GM18511 (cell line): ENCODE measurements at regions not wholly inside any gene's neighbourhood (a gene's known extent, or its start where the extent isn't known, plus 50 kb on each side); places are given as distances from the start of the nearest gene placed in this dataset.
"Not testable (repeated sequence)": the region's sequence is repeated elsewhere in the genome, so short reads cannot be mapped to it uniquely, and the experiment has no call there.

Experiments used
- ATAC-seq: cut with Tn5 transposase; IDR thresholded peaks from one replicate; pipeline ENCODE4 v1.9.1; 2021; ENCODE audit warnings: mild to moderate bottlenecking, moderate library complexity; ENCODE audit not compliant: unreplicated experiment

GRCh38 chr3:140752499-140752898, 74.6 kb downstream of the TRIM42 start:
- no peak for ATAC-seq

- ATAC-seq: peak; percentile 70
These were observed 76.2 kb downstream of the TRIM42 start for GRCh38 chr3:140753865-140754754.

GRCh38 chr3:140754936-140755335, 77.1 kb downstream of the TRIM42 start:
- ATAC-seq: no peak

GRCh38 chr3:140756240-140757016, 78.6 kb downstream of the TRIM42 start:
- ATAC-seq: peak; percentile 72

- no peak for ATAC-seq
These were observed 81.1 kb downstream of the TRIM42 start for GRCh38 chr3:140758791-140759444.

- no peak for ATAC-seq
These were observed 82.6 kb downstream of the TRIM42 start for GRCh38 chr3:140760324-140761075.

- no peak for ATAC-seq
These were observed 83.3 kb downstream of the TRIM42 start for GRCh38 chr3:140761076-140761639.

- ATAC-seq: no peak
These were observed 84.9 kb downstream of the TRIM42 start for GRCh38 chr3:140762746-140763145.

GRCh38 chr3:140763532-140763931, 85.7 kb downstream of the TRIM42 start:
- no peak for ATAC-seq

- ATAC-seq: no peak
These were observed 87.4 kb downstream of the TRIM42 start for GRCh38 chr3:140765246-140765645.

- ATAC-seq: no peak
These were observed 88.6 kb downstream of the TRIM42 start for GRCh38 chr3:140766465-140766864.

GRCh38 chr3:140767566-140767965, 89.7 kb downstream of the TRIM42 start:
- ATAC-seq: no peak

GRCh38 chr3:140768941-140769340, 91.1 kb downstream of the TRIM42 start:
- no peak for ATAC-seq

- ATAC-seq: no peak
These were observed 92.1 kb downstream of the TRIM42 start for GRCh38 chr3:140769951-140770350.

GRCh38 chr3:140770977-140771667, 93.3 kb downstream of the TRIM42 start:
- no peak for ATAC-seq

GRCh38 chr3:140777631-140778233, 99.9 kb downstream of the TRIM42 start:
- ATAC-seq: no peak

GRCh38 chr3:140791368-140791767, 113.5 kb downstream of the TRIM42 start:
- no peak for ATAC-seq

- ATAC-seq: no peak
These were observed 116.6 kb downstream of the TRIM42 start for GRCh38 chr3:140794507-140794906.

GRCh38 chr3:140802898-140803297, 125.0 kb downstream of the TRIM42 start:
- ATAC-seq: not testable (repeated sequence)
